GM12878 (cell line): ENCODE measurements at regions not wholly inside any gene's neighbourhood (a gene's known extent, or its start where the extent isn't known, plus 50 kb on each side); places are given as distances from the start of the nearest gene placed in this dataset.

ENCODE experiments used
- ATAC-seq: fragments of 200-7000 bp; cut with Tn5 transposase; 3 replicates; pipeline ENCODE4 v1.9.1; 2020; ENCODE audit warnings: mild to moderate bottlenecking, moderate library complexity
- BruUV-seq: library from RNA; stranded (reverse); fragments of 400-500 nt; replicated peaks from 2 replicates; lab custom pipeline; 2021; lab: Mats Ljungman, UMichigan
- CTCF ChIA-PET: fragments of 300-600 bp; sonication (Branson Sonifier 250); formaldehyde crosslinking; extraction: SDS; loops from one replicate; lab custom pipeline; 2021; ENCODE audit warnings: inconsistent platforms; lab: Yijun Ruan, JAX
- POLR2A ChIA-PET: fragments of 350-600 bp; formaldehyde crosslinking; extraction: SDS; loops from one replicate; lab custom pipeline; 2021; ENCODE audit warnings: inconsistent platforms; lab: Charles Lee
- RAD21 ChIA-PET: fragments of 300-600 bp; sonication (Branson Sonifier 250); formaldehyde crosslinking; loops from one replicate; lab custom pipeline; 2023; ENCODE audit warnings: antibody characterized with exemption; ENCODE audit not compliant: unreplicated experiment; lab: Charles Lee
- SMC1A ChIA-PET: fragments of 300-600 bp; sonication (Branson Sonifier 250); formaldehyde crosslinking; loops from one replicate; lab custom pipeline; 2023; ENCODE audit not compliant: unreplicated experiment, uncharacterized antibody; lab: Charles Lee
- DNase-seq: peaks from one replicate; pipeline ENCODE4 v3.0.0-alpha.2; 2011; ENCODE audit warnings: low read depth, low spot score
- FAIRE-seq: peaks from 3 replicates; lab custom pipeline; 2011; peaks lifted over from hg19 to GRCh38; lab: Jason Lieb, UNC
- H2AFZ ChIP-seq: 2 replicates; pipeline ENCODE4 v1.6.0; 2011; ENCODE audit warnings: low read depth, low read length, control low read depth; ENCODE audit not compliant: control insufficient read depth
- H3K27ac ChIP-seq: 2 replicates; pipeline ENCODE4 v1.5.1; 2011; ENCODE audit warnings: control low read depth; ENCODE audit not compliant: control insufficient read depth, insufficient read depth
- H3K27me3 ChIP-seq, 2 experiments: replicated peaks in 1 of 2; 2 replicates each; pipeline versions ENCODE4 v1.6.0 to v1.6.1; 2011; ENCODE audit warnings: low read length in 1 of 2; ENCODE audit not compliant: control insufficient read depth in 2 of 2, insufficient read depth in 2 of 2
- H3K36me3 ChIP-seq, 2 experiments: 2 replicates each; pipeline ENCODE4 v1.5.1; 2011; ENCODE audit warnings: low read length in 1 of 2; ENCODE audit not compliant: control insufficient read depth in 2 of 2, insufficient read depth in 2 of 2
- H3K4me1 ChIP-seq: 2 replicates; pipeline ENCODE4 v1.6.1; 2011; ENCODE audit warnings: mild to moderate bottlenecking, low read length, moderate library complexity, mixed read lengths; ENCODE audit not compliant: control insufficient read depth, insufficient read depth
- H3K4me2 ChIP-seq: 2 replicates; pipeline ENCODE4 v1.6.0; 2011; ENCODE audit warnings: control low read depth; ENCODE audit not compliant: control insufficient read depth, insufficient read depth
- H3K4me3 ChIP-seq: fragments of 200-600 bp; sonication (generic); 2 replicates; pipeline ENCODE4 v1.5.1; 2016
- H3K79me2 ChIP-seq: 2 replicates; pipeline ENCODE4 v1.6.0; 2011; ENCODE audit warnings: low read length; ENCODE audit not compliant: control insufficient read depth, insufficient read depth
- H3K9ac ChIP-seq: 2 replicates; pipeline ENCODE4 v1.8.0; 2011; ENCODE audit warnings: low read length, control low read depth, mixed read lengths; ENCODE audit not compliant: control insufficient read depth, insufficient read depth
- H3K9me3 ChIP-seq: replicated peaks from 3 replicates; pipeline ENCODE4 v1.5.1; 2011; ENCODE audit warnings: mild to moderate bottlenecking, low read length; ENCODE audit not compliant: control insufficient read depth, insufficient read depth
- H4K20me1 ChIP-seq: 2 replicates; pipeline ENCODE4 v1.6.0; 2011; ENCODE audit not compliant: control insufficient read depth, insufficient read depth
- BCLAF1 ChIP-seq: fragments of 450-650 bp; IDR thresholded peaks from 2 replicates; pipeline ENCODE4 v1.6.1; 2017; ENCODE audit warnings: antibody characterized with exemption, mild to moderate bottlenecking, moderate library complexity
- BRCA1 ChIP-seq: IDR thresholded peaks from 2 replicates; pipeline ENCODE4 v1.6.1; 2011; ENCODE audit warnings: low read depth, low read length, improper control_type of control experiment
- CEBPB ChIP-seq, 2 experiments: fragments of 150-350 bp in 1 of 2; IDR thresholded peaks; 2 replicates each; pipeline ENCODE4 v1.6.1; 2012 to 2014; ENCODE audit warnings: low read depth in 2 of 2, low read length in 2 of 2, borderline replicate concordance in 1 of 2, inconsistent platforms in 1 of 2
- FOXM1 ChIP-seq: IDR thresholded peaks from 2 replicates; pipeline ENCODE4 v1.6.1; 2012; ENCODE audit warnings: low read depth, mild to moderate bottlenecking, inconsistent platforms, low read length, moderate library complexity
- IRF3 ChIP-seq: fragments of 450-650 bp; IDR thresholded peaks from 2 replicates; pipeline ENCODE4 v1.6.1; 2014; ENCODE audit warnings: mild to moderate bottlenecking
- MEF2B ChIP-seq: fragments of 450-650 bp; IDR thresholded peaks from 2 replicates; pipeline ENCODE4 v1.6.1; 2018; ENCODE audit warnings: mild to moderate bottlenecking, moderate library complexity; ENCODE audit not compliant: partially characterized antibody, poor library complexity, severe bottlenecking
- RAD51 ChIP-seq: fragments of 450-650 bp; IDR thresholded peaks from 2 replicates; pipeline ENCODE4 v1.6.1; 2016; ENCODE audit warnings: moderate library complexity, mild to moderate bottlenecking, inconsistent platforms
- RFX5 ChIP-seq: IDR thresholded peaks from 2 replicates; pipeline ENCODE4 v1.6.1; 2011; ENCODE audit warnings: low read depth, low read length, improper control_type of control experiment
- TCF3 ChIP-seq: IDR thresholded peaks from 2 replicates; pipeline ENCODE4 v1.6.1; 2012; ENCODE audit warnings: low read depth, mild to moderate bottlenecking, low read length, borderline replicate concordance; ENCODE audit not compliant: insufficient read depth
- YY1 ChIP-seq: IDR thresholded peaks from 2 replicates; pipeline ENCODE4 v1.6.1; 2011; ENCODE audit warnings: low read depth, mild to moderate bottlenecking, low read length
- ZBED1 ChIP-seq: IDR thresholded peaks from 2 replicates; pipeline ENCODE4 v1.6.1; 2016; ENCODE audit warnings: borderline replicate concordance
- WGBS: methylation state at CpG from one replicate; pipeline ENCODE4 v1.1.6; 2016; ENCODE audit warnings: low lambda C conversion rate; ENCODE audit not compliant: insufficient replicate concordance, insufficient coverage; ENCODE audit errors: missing lambda C conversion rate; 5-methylcytosine and 5-hydroxymethylcytosine counted together
- in situ Hi-C: fragments of 300-500 bp; cut with MboI; formaldehyde crosslinking; loops from 9 replicates; pipeline ENCODE4 v1.14.3; 2018; ENCODE audit warnings: mixed read lengths
- intact Hi-C: fragments of 100-400 bp; cut with micrococcal nuclease; formaldehyde crosslinking; loops from one replicate; pipeline ENCODE4 v1.14.2; 2022; ENCODE audit not compliant: unreplicated experiment
- TF ChIP-seq, protein P1 (sequence below): fragments of 150-350 bp; IDR thresholded peaks from 2 replicates; pipeline ENCODE4 v1.6.1; 2014; ENCODE audit warnings: mild to moderate bottlenecking, low read depth, low read length

DNA sequence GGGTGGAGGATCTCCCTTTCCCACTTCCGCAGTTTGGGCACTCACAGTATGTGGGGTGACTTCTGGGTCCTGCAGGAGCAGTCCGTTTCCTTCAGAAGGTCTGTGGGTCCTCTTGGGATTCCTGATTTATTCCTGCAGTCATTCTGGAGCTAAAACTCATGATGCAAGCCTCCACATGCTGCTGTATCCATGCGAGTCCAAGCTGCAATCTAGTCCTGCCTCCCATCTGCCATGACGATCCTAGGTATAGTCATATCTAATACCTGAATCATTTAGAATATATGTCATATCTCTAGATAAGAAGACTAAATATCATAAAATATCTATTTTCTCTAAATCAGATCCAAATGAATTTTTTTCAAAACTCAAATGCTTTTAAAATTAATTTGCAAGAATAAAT, 103.4 kb upstream of the AHI1 start:
- RAD21 ChIA-PET: no interaction called here
- H3K9ac ChIP-seq: no peak overlapping the region
- intact Hi-C loops: no loop called here
- in situ Hi-C loops: no loop called here
- no peak overlapping the region for H3K4me2 ChIP-seq
- no peaks in the 10 kb centered on the region for H3K4me1 ChIP-seq
- H2AFZ ChIP-seq: no peak overlapping the region
- POLR2A ChIA-PET: no interaction called here
- 35% methylated on average over 4 of the region's 4 CpGs for WGBS
- H3K27me3 ChIP-seq: no peaks in the 10 kb centered on the region; a peak in 2 of 4 replicates
- TF ChIP-seq ZBED1: no peak
- no peak for TF ChIP-seq IRF3
- no peak for TF ChIP-seq YY1
- no peak for TF ChIP-seq FOXM1
- no peak for TF ChIP-seq BRCA1
- DNase-seq: no peak
- H3K79me2 ChIP-seq: no peaks in the 10 kb centered on the region
- no peak for FAIRE-seq
- CTCF ChIA-PET: no interaction called here
- no peaks in the 10 kb centered on the region for H4K20me1 ChIP-seq
- no peak overlapping the region for H3K4me3 ChIP-seq
- SMC1A ChIA-PET: no interaction called here
- H3K27ac ChIP-seq: no peak overlapping the region
- ATAC-seq: no peak
- no peaks in the 10 kb centered on the region for H3K36me3 ChIP-seq
- H3K9me3 ChIP-seq: no peaks in the 10 kb centered on the region
- no TSS peak for BruUV-seq

- BruUV-seq: no TSS peak
- no peaks in the 10 kb centered on the region for H3K36me3 ChIP-seq
- no peaks in the 10 kb centered on the region for H3K79me2 ChIP-seq
- ChIA-PET RAD21 (no interaction called here), POLR2A (no interaction called here), CTCF (interaction anchor here (0.6 to 0.9 kb wide), 2 partner anchors 20 to 43 kb away, joined by 4 read pairs; no protein-coding TSS in a partner anchor)
- FAIRE-seq: no peak
- ATAC-seq: no peak
- intact Hi-C loops: no loop called here
- H3K27me3 ChIP-seq: no peaks in the 10 kb centered on the region; a peak in 2 of 4 replicates
- H3K27ac ChIP-seq: no peak overlapping the region
- no peaks in the 10 kb centered on the region for H4K20me1 ChIP-seq
- H3K4me3 ChIP-seq: no peak overlapping the region
- H2AFZ ChIP-seq: no peak overlapping the region
- H3K9ac ChIP-seq: no peak overlapping the region
- DNase-seq: no peak
- H3K4me2 ChIP-seq: no peak overlapping the region
- no peaks in the 10 kb centered on the region for H3K4me1 ChIP-seq
- no peaks in the 10 kb centered on the region for H3K9me3 ChIP-seq
- no peak for TF ChIP-seq CEBPB (IDR thresholded peaks at IDR 0.05; ENCODE audit: borderline replicate concordance in 1 of 2, low read depth in 2 of 2, low read length in 2 of 2)
- TF ChIP-seq BCLAF1: no peak
- TF ChIP-seq, protein P1, sequence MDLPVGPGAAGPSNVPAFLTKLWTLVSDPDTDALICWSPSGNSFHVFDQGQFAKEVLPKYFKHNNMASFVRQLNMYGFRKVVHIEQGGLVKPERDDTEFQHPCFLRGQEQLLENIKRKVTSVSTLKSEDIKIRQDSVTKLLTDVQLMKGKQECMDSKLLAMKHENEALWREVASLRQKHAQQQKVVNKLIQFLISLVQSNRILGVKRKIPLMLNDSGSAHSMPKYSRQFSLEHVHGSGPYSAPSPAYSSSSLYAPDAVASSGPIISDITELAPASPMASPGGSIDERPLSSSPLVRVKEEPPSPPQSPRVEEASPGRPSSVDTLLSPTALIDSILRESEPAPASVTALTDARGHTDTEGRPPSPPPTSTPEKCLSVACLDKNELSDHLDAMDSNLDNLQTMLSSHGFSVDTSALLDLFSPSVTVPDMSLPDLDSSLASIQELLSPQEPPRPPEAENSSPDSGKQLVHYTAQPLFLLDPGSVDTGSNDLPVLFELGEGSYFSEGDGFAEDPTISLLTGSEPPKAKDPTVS: no peak
- TF ChIP-seq MEF2B: no peak
- no peak for TF ChIP-seq RFX5
- TF ChIP-seq RAD51: no peak
- TF ChIP-seq TCF3: no peak
- TF ChIP-seq, all 136 proteins: peak for 0
- in situ Hi-C loops: no loop called here
- SMC1A ChIA-PET: interaction anchor here (1.1 kb wide), 1 partner anchor 308 kb away, joined by 3 read pairs; no protein-coding TSS in a partner anchor
Measured at GRCh38 chr6:135601857-135602256, 104.3 kb upstream of the AHI1 start.
